Left lung (tissue), 4 donors: ENCODE measurements at regions not wholly inside any gene's neighbourhood (a gene's known extent, or its start where the extent isn't known, plus 50 kb on each side); places are given as distances from the start of the nearest gene placed in this dataset.

Experiments used
- ATAC-seq: fragments of 200-7000 bp; cut with Tn5 transposase; one replicate; pipeline ENCODE4 v1.9.1; 2020; ENCODE audit warnings: moderate library complexity
- DNase-seq, 4 donors: peaks; one replicate each; pipeline ENCODE4 v3.0.0-alpha.2; 2013 to 2020
- H3K27ac ChIP-seq, 2 donors: fragments of 200-600 bp; sonication (generic) in 1 of 2; one replicate each; pipeline versions ENCODE4 v1.5.0 to v1.8.0; 2020 to 2021
- H3K27me3 ChIP-seq, 2 donors: fragments of 200-600 bp; sonication (generic) in 1 of 2; one replicate each; pipeline versions ENCODE4 v1.5.0 to v1.8.0; 2020 to 2021
- H3K36me3 ChIP-seq, 2 donors: fragments of 200-600 bp; sonication (generic) in 1 of 2; one replicate each; pipeline versions ENCODE4 v1.5.0 to v1.8.0; 2020 to 2021
- H3K4me1 ChIP-seq, 2 donors: fragments of 200-600 bp; one replicate each; pipeline ENCODE4 v1.8.0; 2021
- H3K4me3 ChIP-seq, 2 donors: fragments of 200-600 bp; sonication (generic) in 1 of 2; one replicate each; pipeline versions ENCODE4 v1.5.0 to v1.8.0; 2020 to 2021; ENCODE audit warnings: mild to moderate bottlenecking in 1 of 2
- H3K9me3 ChIP-seq, 2 donors: fragments of 200-600 bp; sonication (generic) in 1 of 2; one replicate each; pipeline versions ENCODE4 v1.5.0 to v1.8.0; 2020 to 2021
- CTCF ChIP-seq, 2 donors: fragments of 200-600 bp; sonication (generic) in 1 of 2; IDR thresholded peaks; one replicate each; pipeline versions ENCODE4 v1.5.0 to v1.8.0; 2021; ENCODE audit warnings: antibody characterized with exemption in 2 of 2
- intact Hi-C, 2 donors: fragments of 100-400 bp; cut with DNase I; formaldehyde crosslinking; loops; one replicate each; pipeline versions ENCODE4 v1.11.2 to v1.14.2; 2022
- donor health status: DM: no; HTN: yes; CAD: no.
- donor health status: DM: no; HTN: no; CAD: no.

GRCh38 chr4:124199755-124200154 lies 512.8 kb downstream of the ANKRD50 start:
- no peak overlapping the region for H3K27ac ChIP-seq
- peak; percentile 44 for ATAC-seq
- no peak for DNase-seq
- H3K36me3 ChIP-seq = no peaks in the 10 kb centered on the region
- intact Hi-C loops = no loop called here
- H3K27me3 ChIP-seq = no peaks in the 10 kb centered on the region
- H3K4me3 ChIP-seq = no peak overlapping the region
- H3K9me3 ChIP-seq = no peaks in the 10 kb centered on the region
- H3K4me1 ChIP-seq = no peaks in the 10 kb centered on the region
- TF ChIP-seq CTCF (IDR thresholded peaks at IDR 0.05) = no peak

DNA sequence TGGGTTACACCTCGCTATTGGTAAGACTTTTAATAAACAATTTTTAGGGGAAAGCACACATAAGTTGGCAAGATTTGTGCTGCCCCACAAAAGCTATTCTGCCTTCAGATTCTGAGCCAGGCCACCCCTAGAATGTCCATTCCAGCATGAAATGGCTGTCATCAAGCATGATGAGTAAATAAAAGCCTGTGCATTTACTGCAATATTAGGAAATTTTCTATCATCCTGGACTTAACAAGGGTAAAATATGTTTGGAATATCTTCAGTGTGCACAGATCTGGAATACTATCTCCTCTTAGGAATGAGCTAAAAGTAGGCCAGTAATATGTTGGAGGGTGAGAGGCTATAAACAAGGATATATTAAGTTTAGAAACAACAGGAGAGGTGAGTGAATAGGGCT lies 510.9 kb downstream of the ANKRD50 start:
- TF ChIP-seq CTCF (IDR thresholded peaks at IDR 0.05) = no peak
- DNase-seq = peak in 1 of 4 donors; percentile 6
- Histone ChIP-seq H3K27ac (peak overlapping the region in 1 of 2 donors; percentile 8), H3K9me3 (no peaks in the 10 kb centered on the region), H3K4me3 (no peak overlapping the region), H3K27me3 (no peaks in the 10 kb centered on the region), H3K36me3 (no peaks in the 10 kb centered on the region), H3K4me1 (no peaks in the 10 kb centered on the region)
- no peak for ATAC-seq
- intact Hi-C loops = no loop called here

DNA sequence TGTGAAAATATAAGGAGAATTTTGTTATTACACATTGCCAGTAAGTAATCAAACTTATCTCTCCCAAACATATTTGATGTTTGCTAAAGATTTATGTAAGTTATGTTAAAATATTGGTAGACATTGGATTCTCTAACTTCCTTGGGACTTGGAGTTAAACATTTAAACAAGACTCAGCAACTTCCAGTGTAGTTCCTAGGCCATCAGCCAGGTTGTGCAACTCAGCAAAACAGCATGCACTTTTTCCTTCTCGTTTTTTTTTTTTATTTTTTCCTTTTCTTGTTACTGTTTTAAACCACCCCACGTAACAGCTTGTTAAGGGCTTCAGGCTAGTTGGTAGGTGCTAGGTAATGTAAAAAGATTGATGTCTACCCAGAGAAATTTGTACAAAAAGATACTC lies 510.4 kb downstream of the ANKRD50 start:
- Histone ChIP-seq H3K27me3 (no peaks in the 10 kb centered on the region), H3K4me1 (no peaks in the 10 kb centered on the region), H3K36me3 (no peaks in the 10 kb centered on the region), H3K27ac (peak overlapping the region in 1 of 2 donors; percentile 8), H3K9me3 (no peaks in the 10 kb centered on the region), H3K4me3 (no peak overlapping the region)
- intact Hi-C loops = no loop called here
- TF ChIP-seq CTCF (IDR thresholded peaks at IDR 0.05) = no peak
- no peak for ATAC-seq
- peak in 2 of 4 donors; percentile 28 to 56 for DNase-seq

- ATAC-seq (peak; percentile 18), DNase-seq (no peak)
- H3K9me3 ChIP-seq = no peaks in the 10 kb centered on the region
- H3K36me3 ChIP-seq = no peaks in the 10 kb centered on the region
- no peaks in the 10 kb centered on the region for H3K27me3 ChIP-seq
- no peaks in the 10 kb centered on the region for H3K4me1 ChIP-seq
- no peak overlapping the region for H3K4me3 ChIP-seq
- no peak for TF ChIP-seq CTCF (IDR thresholded peaks at IDR 0.05)
- H3K27ac ChIP-seq = no peak overlapping the region
- intact Hi-C loops = no loop called here
These were observed 508.8 kb downstream of the ANKRD50 start for GRCh38 chr4:124203613-124204238.

DNA sequence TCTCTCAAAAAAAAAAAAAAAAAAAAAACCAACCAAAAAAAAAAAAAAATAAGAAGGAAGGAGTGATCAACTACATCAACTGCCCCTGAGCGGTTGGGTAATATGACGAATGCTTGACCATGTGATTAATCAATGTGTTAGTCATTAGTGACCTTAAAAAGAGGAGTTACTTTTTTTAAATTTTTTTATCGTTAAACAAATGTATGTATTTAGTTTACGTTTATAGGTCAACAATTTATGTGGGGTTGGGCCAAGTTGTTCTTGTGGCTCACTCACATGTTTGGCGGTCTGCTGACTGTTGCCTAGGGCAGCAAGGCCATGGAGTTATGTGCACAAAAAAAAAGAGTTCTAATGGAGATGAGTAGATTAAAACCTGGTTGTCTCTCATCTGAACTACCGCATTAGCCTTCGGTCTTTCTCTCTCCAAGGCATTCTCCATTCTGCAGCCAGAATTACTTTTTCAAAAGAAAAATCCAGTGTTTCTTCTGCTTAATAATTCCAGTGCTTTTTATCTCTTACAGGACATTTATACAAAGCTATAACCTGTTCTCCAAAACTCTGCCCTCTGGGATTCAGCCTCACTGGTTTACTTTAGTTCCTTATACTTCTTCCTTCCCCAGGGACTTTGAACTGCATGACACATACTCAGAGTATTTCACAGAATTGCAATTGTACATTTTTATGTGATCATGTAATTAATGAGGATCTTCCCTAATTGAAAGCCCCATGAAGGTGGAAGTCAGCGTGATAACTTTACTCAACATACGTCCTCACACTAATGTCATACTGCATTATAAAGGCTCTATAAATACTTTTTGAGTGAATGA lies 505.5 kb downstream of the ANKRD50 start:
- Histone ChIP-seq H3K27me3 (no peaks in the 10 kb centered on the region), H3K4me3 (no peak overlapping the region), H3K9me3 (no peaks in the 10 kb centered on the region), H3K4me1 (no peaks in the 10 kb centered on the region), H3K36me3 (no peaks in the 10 kb centered on the region), H3K27ac (no peak overlapping the region)
- ATAC-seq (no peak), DNase-seq (no peak)
- no peak for TF ChIP-seq CTCF (IDR thresholded peaks at IDR 0.05)
- intact Hi-C loops = no loop called here
